Vagina (tissue), 2 donors: ENCODE measurements at regions not wholly inside any gene's neighbourhood (a gene's known extent, or its start where the extent isn't known, plus 50 kb on each side); places are given as distances from the start of the nearest gene placed in this dataset.

Experiments used
- DNase-seq, 2 donors: peaks; one replicate each; pipeline ENCODE4 v3.0.0-alpha.2; 2017; ENCODE audit errors: extremely low spot score in 2 of 2
- H3K27ac ChIP-seq: fragments of 200-600 bp; sonication (generic); one replicate; pipeline ENCODE4 v1.5.1; 2019
- H3K27me3 ChIP-seq: fragments of 200-600 bp; sonication (generic); one replicate; pipeline ENCODE4 v1.5.1; 2019
- H3K36me3 ChIP-seq, 2 donors: fragments of 200-600 bp; sonication (generic); one replicate each; pipeline ENCODE4 v1.5.1; 2017 to 2019
- H3K4me1 ChIP-seq: fragments of 200-600 bp; sonication (generic); one replicate; pipeline ENCODE4 v1.5.1; 2019
- H3K4me3 ChIP-seq, 2 donors: fragments of 200-600 bp; sonication (generic); 1 replicate in 1 of 2; 2 replicates in 1 of 2; pipeline ENCODE4 v1.5.1; 2016 to 2019
- H3K9me3 ChIP-seq: fragments of 200-600 bp; sonication (generic); one replicate; pipeline ENCODE4 v1.5.1; 2019
- CTCF ChIP-seq, 3 experiments: fragments of 450-650 bp in 2 of 3; fragments of 200-600 bp in 1 of 3; sonication (generic) in 1 of 3; IDR thresholded peaks; one replicate each; pipeline ENCODE4 v1.5.1; 2017 to 2019; ENCODE audit warnings: antibody characterized with exemption in 3 of 3, mild to moderate bottlenecking in 2 of 3, moderate library complexity in 2 of 3
- POLR2A ChIP-seq, 2 donors: fragments of 450-650 bp; IDR thresholded peaks; one replicate each; pipeline ENCODE4 v1.6.1; 2017; ENCODE audit warnings: antibody characterized with exemption in 2 of 2, mild to moderate bottlenecking in 2 of 2, moderate library complexity in 2 of 2
- POLR2AphosphoS5 ChIP-seq, 2 donors: sonication (generic); formaldehyde crosslinking; IDR thresholded peaks; one replicate each; pipeline ENCODE4 v1.9.0; 2017; ENCODE audit warnings: antibody characterized with exemption in 2 of 2, mild to moderate bottlenecking in 2 of 2, low read depth in 1 of 2; ENCODE audit not compliant: insufficient read depth in 1 of 2
- intact Hi-C: fragments of 100-400 bp; cut with DNase I; formaldehyde crosslinking; loops from one replicate; pipeline ENCODE4 v1.15.1; 2023

DNA sequence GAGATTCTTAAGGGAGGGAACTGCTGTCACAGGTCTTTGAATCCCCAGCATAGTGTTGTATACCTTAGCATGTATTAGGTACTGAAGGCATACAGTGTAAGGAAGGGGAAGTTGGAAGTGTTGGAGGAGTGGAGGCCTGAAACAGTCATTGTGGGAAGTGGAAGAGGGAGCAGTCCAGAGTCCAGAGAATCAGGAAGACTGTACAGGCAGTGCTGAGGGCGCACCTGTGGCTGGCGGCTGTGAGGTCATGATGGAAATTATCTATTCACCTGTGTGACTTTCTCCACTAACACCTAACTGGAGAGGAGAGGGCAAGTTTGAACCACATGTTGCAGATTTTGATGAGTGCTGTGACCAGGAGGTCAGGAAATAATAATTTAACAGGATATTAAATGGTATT, 119.7 kb upstream of the NIPBL start:
- TF ChIP-seq POLR2AphosphoS5 (IDR thresholded peaks at IDR 0.05; ENCODE audit: insufficient read depth in 1 of 2, low read depth in 1 of 2) (no peak), POLR2A (IDR thresholded peaks at IDR 0.05) (no peak), CTCF (IDR thresholded peaks at IDR 0.05) (no peak)
- intact Hi-C loops, result no loop called here

DNA sequence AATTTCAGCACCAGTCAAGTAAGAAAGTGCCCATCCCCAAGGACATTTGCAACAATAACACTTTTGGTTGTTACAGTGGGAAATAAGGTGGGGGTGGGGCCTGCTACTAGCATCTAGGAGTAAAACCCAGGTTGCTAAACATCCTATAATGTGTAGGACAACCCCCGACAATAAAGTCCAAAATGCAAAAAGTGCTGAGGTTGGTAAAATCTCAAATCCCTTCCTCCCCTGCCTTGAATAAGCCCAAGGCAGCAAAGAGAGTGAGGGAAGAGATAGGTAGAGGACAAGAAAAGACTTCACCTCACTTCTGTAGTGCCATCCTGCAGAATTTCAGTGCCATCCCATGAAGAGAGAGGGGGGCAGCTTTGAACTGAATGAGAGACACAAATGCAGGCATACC, 117.5 kb upstream of the NIPBL start:
- H3K27ac ChIP-seq, result no peak overlapping the region
- H3K4me1 ChIP-seq, result no peaks in the 10 kb centered on the region
- H3K36me3 ChIP-seq, result no peaks in the 10 kb centered on the region
- TF ChIP-seq POLR2AphosphoS5 (IDR thresholded peaks at IDR 0.05; ENCODE audit: insufficient read depth in 1 of 2, low read depth in 1 of 2) (no peak), CTCF (IDR thresholded peaks at IDR 0.05) (no peak), POLR2A (IDR thresholded peaks at IDR 0.05) (no peak)
- H3K27me3 ChIP-seq, result no peaks in the 10 kb centered on the region
- no peak for DNase-seq
- intact Hi-C loops, result no loop called here
- no peak overlapping the region for H3K4me3 ChIP-seq
- H3K9me3 ChIP-seq, result no peaks in the 10 kb centered on the region

More for the DNA sequence above, 119.7 kb upstream of the NIPBL start:
- no peaks in the 10 kb centered on the region for H3K9me3 ChIP-seq
- no peak overlapping the region for H3K4me3 ChIP-seq
- no peaks in the 10 kb centered on the region for H3K4me1 ChIP-seq
- no peak for DNase-seq
- H3K27me3 ChIP-seq, result no peaks in the 10 kb centered on the region
- no peaks in the 10 kb centered on the region for H3K36me3 ChIP-seq
- no peak overlapping the region for H3K27ac ChIP-seq

DNA sequence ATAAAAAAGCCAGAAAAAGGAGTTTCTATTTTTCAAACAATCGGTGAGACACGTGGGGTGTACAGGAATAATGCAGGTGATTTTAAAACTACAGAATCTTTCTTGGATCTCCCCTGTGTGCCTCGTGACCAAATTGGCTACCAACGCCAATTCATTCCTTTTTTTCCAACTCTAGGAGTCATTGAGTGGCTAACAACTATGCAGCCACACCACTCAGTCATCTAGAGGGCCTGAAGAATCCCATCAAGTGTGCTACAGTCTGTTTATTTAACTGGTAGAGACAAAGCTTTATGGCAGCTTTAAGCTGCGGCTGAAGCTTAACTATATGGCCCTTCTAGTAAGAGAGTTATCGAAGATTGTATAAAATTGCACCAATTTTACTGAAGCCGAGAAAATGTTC, 113.1 kb upstream of the NIPBL start:
- intact Hi-C loops, result no loop called here
- Histone ChIP-seq H3K4me3 (no peak overlapping the region), H3K27ac (no peak overlapping the region), H3K27me3 (no peaks in the 10 kb centered on the region), H3K36me3 (no peaks in the 10 kb centered on the region), H3K4me1 (no peaks in the 10 kb centered on the region), H3K9me3 (no peaks in the 10 kb centered on the region)
- TF ChIP-seq POLR2A (IDR thresholded peaks at IDR 0.05) (no peak), POLR2AphosphoS5 (IDR thresholded peaks at IDR 0.05; ENCODE audit: insufficient read depth in 1 of 2, low read depth in 1 of 2) (no peak), CTCF (IDR thresholded peaks at IDR 0.05) (no peak)
- DNase-seq, result no peak

DNA sequence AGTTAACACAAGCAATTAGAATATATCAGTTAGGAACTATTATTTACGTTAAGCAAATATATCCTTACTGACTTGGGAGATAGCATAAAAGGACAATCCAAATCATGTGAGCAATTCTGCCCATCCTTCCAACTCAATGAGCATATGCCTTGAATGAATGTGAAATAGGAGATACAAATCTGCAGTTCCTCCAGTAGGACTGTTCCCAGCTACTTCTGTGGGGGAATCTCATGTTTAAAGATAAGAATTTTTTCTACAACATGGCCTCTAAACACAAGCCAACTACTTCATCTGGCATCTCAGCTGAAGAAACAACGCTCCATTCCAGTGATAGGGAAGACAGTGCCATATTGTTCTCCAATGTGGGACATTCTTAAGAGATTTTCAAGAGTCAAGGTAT, 110.7 kb upstream of the NIPBL start:
- Histone ChIP-seq H3K4me3 (no peak overlapping the region), H3K27ac (no peak overlapping the region), H3K9me3 (no peaks in the 10 kb centered on the region), H3K27me3 (no peaks in the 10 kb centered on the region), H3K4me1 (no peaks in the 10 kb centered on the region), H3K36me3 (no peaks in the 10 kb centered on the region)
- intact Hi-C loops, result no loop called here
- DNase-seq, result no peak
- no peak for TF ChIP-seq CTCF (IDR thresholded peaks at IDR 0.05)
- no peak for TF ChIP-seq POLR2AphosphoS5 (IDR thresholded peaks at IDR 0.05; ENCODE audit: insufficient read depth in 1 of 2, low read depth in 1 of 2)
- no peak for TF ChIP-seq POLR2A (IDR thresholded peaks at IDR 0.05)

GRCh38 chr5:36766981-36767380, 109.6 kb upstream of the NIPBL start:
- no peaks in the 10 kb centered on the region for H3K27me3 ChIP-seq
- TF ChIP-seq CTCF (IDR thresholded peaks at IDR 0.05) (no peak), POLR2AphosphoS5 (IDR thresholded peaks at IDR 0.05; ENCODE audit: insufficient read depth in 1 of 2, low read depth in 1 of 2) (no peak), POLR2A (IDR thresholded peaks at IDR 0.05) (no peak)
- H3K27ac ChIP-seq, result no peak overlapping the region
- H3K9me3 ChIP-seq, result no peaks in the 10 kb centered on the region
- H3K4me3 ChIP-seq, result no peak overlapping the region
- no peaks in the 10 kb centered on the region for H3K4me1 ChIP-seq
- H3K36me3 ChIP-seq, result no peaks in the 10 kb centered on the region
- intact Hi-C loops, result no loop called here
- DNase-seq, result no peak
